Endodermal cell (in vitro differentiated cells): ENCODE measurements at regions not wholly inside any gene's neighbourhood (a gene's known extent, or its start where the extent isn't known, plus 50 kb on each side); places are given as distances from the start of the nearest gene placed in this dataset.
"Not testable (repeated sequence)": the region's sequence is repeated elsewhere in the genome, so short reads cannot be mapped to it uniquely, and the experiment has no call there.

ENCODE experiments used
- DNase-seq: peaks from one replicate; pipeline ENCODE4 v3.0.0-alpha.2; 2017
- H3K27ac ChIP-seq: 2 replicates; pipeline ENCODE4 v1.5.1; 2013; ENCODE audit warnings: mild to moderate bottlenecking, low read depth, low read length, moderate library complexity
- H3K27me3 ChIP-seq: 2 replicates; pipeline ENCODE4 v1.6.1; 2013; ENCODE audit warnings: mild to moderate bottlenecking, low read length, moderate library complexity; ENCODE audit not compliant: insufficient read depth, control insufficient read depth, poor library complexity, severe bottlenecking
- H3K36me3 ChIP-seq: 2 replicates; pipeline ENCODE4 v1.7.0; 2013; ENCODE audit warnings: mild to moderate bottlenecking, low read length, moderate library complexity; ENCODE audit not compliant: control insufficient read depth, insufficient read depth
- H3K4me1 ChIP-seq: one replicate; pipeline ENCODE4 v1.7.0; 2013; ENCODE audit warnings: low read length; ENCODE audit not compliant: control insufficient read depth, insufficient read depth
- H3K4me3 ChIP-seq: 2 replicates; pipeline ENCODE4 v1.5.1; 2013; ENCODE audit warnings: mild to moderate bottlenecking, low read length, moderate library complexity
- H3K9ac ChIP-seq: 2 replicates; pipeline ENCODE4 v1.6.1; 2013; ENCODE audit warnings: mild to moderate bottlenecking, low read length, moderate library complexity; ENCODE audit not compliant: poor library complexity, severe bottlenecking; ENCODE audit errors: extremely low read depth
- H3K9me3 ChIP-seq: 2 replicates; pipeline ENCODE4 v1.6.1; 2013; ENCODE audit warnings: mild to moderate bottlenecking, low read length, moderate library complexity; ENCODE audit not compliant: control insufficient read depth
- H3K27ac Mint-ChIP-seq: 2 replicates; pipeline ENCODE4 v1.8.0; 2020; ENCODE audit warnings: mixed read lengths
- H3K27me3 Mint-ChIP-seq: 2 replicates; pipeline ENCODE4 v1.8.0; 2021; ENCODE audit warnings: mild to moderate bottlenecking, mixed read lengths; ENCODE audit not compliant: insufficient read depth
- H3K36me3 Mint-ChIP-seq: 2 replicates; pipeline ENCODE4 v1.8.0; 2020; ENCODE audit warnings: low read depth, mixed read lengths
- H3K4me1 Mint-ChIP-seq: 2 replicates; pipeline ENCODE4 v1.8.0; 2020; ENCODE audit warnings: mixed read lengths
- H3K4me3 Mint-ChIP-seq: 2 replicates; pipeline ENCODE4 v1.8.0; 2020; ENCODE audit warnings: mild to moderate bottlenecking, moderate library complexity, mixed read lengths
- H3K9me3 Mint-ChIP-seq: 2 replicates; pipeline ENCODE4 v1.8.0; 2020; ENCODE audit warnings: mild to moderate bottlenecking, mixed read lengths
- WGBS, 2 experiments: methylation state at CpG; one replicate each; pipeline versions ENCODE4 v1.1.5 to v1.1.7; 2013; ENCODE audit warnings: missing lambda C conversion rate in 2 of 2, mixed read lengths in 1 of 2; ENCODE audit not compliant: insufficient coverage in 1 of 2, insufficient read length in 1 of 2; 5-methylcytosine and 5-hydroxymethylcytosine counted together
- TF ChIP-seq, protein P1 (sequence below): fragments of 200-600 bp; sonication (generic); conservative IDR thresholded peaks from 2 replicates; pipeline ENCODE4 v1.5.0; 2021; ENCODE audit warnings: antibody characterized with exemption, mild to moderate bottlenecking

DNA sequence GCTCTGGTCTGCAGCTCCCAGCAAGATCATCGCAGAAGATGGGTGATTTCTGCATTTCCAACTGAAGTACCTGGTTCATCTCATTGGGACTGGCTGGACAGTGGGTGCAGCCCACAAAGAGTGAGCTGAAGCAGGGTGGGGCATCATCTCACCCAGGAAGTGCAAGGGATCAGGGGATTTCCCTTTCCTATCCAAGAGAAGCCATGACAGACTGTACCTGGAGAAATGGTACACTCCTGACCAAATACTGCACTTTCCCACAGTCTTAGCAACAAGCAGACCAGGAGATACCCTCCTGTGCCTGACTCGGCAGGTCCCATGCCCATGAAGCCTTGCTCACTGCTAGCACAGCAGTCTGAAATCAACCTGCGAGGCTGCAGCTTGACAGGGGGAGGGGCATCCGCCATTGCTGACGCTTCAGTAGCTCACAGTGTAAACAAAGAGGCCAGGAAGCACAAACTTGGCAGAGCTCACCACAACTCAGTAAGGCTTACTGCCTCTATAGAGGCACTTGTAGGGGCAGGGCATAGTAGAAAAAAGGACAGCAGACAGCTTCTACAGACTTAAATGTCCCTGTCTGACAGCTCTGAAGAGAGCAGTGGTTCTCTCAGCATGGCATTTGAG is 60.5 kb downstream of the AREG start:
- not testable (repeated sequence) for H3K9me3 ChIP-seq, H3K4me3 Mint-ChIP-seq, H3K27me3 ChIP-seq, H3K4me1 ChIP-seq, H3K36me3 ChIP-seq, H3K36me3 Mint-ChIP-seq, H3K27me3 Mint-ChIP-seq, H3K9ac ChIP-seq, H3K27ac ChIP-seq, H3K4me1 Mint-ChIP-seq, H3K27ac Mint-ChIP-seq, H3K4me3 ChIP-seq, H3K9me3 Mint-ChIP-seq
- DNase-seq = peak; percentile 54
- WGBS, 2 experiments = 60 to 79% methylated on average over 4 to 5 of the region's 5 CpGs

DNA sequence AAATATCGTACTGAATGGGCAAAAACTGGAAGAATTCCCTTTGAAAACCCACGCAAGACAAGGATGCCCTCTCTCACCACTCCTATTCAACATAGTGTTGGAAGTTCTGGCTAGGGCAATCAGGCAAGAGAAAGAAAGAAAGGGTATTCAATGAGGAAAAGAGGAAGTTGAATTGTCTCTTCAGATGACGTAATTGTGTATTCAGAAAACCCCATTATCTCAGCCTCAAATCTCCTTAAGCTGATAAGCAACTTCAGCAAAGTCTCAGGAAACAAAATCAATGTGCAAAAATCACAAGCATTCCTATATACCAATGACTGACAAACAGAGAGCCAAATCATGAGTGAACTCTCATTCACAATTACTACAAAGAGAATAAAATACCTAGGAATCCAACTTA is 64.4 kb downstream of the AREG start:
- not testable (repeated sequence) for H3K27ac ChIP-seq, H3K4me1 ChIP-seq, H3K27ac Mint-ChIP-seq, H3K27me3 ChIP-seq, H3K9me3 ChIP-seq, H3K4me1 Mint-ChIP-seq, H3K27me3 Mint-ChIP-seq, H3K9ac ChIP-seq, H3K9me3 Mint-ChIP-seq, DNase-seq, H3K36me3 Mint-ChIP-seq, H3K4me3 Mint-ChIP-seq, H3K36me3 ChIP-seq, H3K4me3 ChIP-seq
- 88 to 90% methylated on average over 1 to 3 of the region's 3 CpGs for WGBS, 2 experiments

DNA sequence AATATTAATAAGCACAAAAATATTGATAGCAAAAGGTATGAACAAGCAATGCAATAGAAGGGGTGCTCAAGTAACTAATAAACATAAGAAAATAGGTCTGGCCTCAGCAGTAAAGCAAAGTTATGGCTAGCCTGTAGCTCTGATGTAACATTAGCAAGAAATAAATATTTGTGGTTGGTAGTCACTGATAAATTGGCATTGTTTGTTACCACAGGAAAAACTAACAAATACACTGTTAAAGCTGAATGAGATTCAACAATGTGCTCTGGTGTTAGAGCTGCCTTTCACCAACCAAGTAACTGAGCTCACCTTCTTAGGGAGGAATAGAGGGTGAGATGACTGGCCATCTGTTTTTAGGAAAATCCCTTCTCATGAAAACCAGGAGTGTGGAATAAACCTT is 71.4 kb downstream of the AREG start:
- no peaks in the 10 kb centered on the region for H3K4me1 Mint-ChIP-seq
- H3K27ac ChIP-seq = no peak overlapping the region
- no peaks in the 10 kb centered on the region for H3K27me3 ChIP-seq
- H3K36me3 Mint-ChIP-seq = no peaks in the 10 kb centered on the region
- H3K4me3 Mint-ChIP-seq = no peak overlapping the region
- H3K9me3 ChIP-seq = no peaks in the 10 kb centered on the region
- H3K27me3 Mint-ChIP-seq = no peaks in the 10 kb centered on the region
- no peak overlapping the region for H3K9ac ChIP-seq
- H3K36me3 ChIP-seq = no peaks in the 10 kb centered on the region
- no peak overlapping the region for H3K27ac Mint-ChIP-seq
- no peaks in the 10 kb centered on the region for H3K9me3 Mint-ChIP-seq
- DNase-seq = no peak
- H3K4me1 ChIP-seq = no peaks in the 10 kb centered on the region
- TF ChIP-seq, protein P1, sequence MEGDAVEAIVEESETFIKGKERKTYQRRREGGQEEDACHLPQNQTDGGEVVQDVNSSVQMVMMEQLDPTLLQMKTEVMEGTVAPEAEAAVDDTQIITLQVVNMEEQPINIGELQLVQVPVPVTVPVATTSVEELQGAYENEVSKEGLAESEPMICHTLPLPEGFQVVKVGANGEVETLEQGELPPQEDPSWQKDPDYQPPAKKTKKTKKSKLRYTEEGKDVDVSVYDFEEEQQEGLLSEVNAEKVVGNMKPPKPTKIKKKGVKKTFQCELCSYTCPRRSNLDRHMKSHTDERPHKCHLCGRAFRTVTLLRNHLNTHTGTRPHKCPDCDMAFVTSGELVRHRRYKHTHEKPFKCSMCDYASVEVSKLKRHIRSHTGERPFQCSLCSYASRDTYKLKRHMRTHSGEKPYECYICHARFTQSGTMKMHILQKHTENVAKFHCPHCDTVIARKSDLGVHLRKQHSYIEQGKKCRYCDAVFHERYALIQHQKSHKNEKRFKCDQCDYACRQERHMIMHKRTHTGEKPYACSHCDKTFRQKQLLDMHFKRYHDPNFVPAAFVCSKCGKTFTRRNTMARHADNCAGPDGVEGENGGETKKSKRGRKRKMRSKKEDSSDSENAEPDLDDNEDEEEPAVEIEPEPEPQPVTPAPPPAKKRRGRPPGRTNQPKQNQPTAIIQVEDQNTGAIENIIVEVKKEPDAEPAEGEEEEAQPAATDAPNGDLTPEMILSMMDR = no peak
- H3K4me3 ChIP-seq = no peak overlapping the region

DNA sequence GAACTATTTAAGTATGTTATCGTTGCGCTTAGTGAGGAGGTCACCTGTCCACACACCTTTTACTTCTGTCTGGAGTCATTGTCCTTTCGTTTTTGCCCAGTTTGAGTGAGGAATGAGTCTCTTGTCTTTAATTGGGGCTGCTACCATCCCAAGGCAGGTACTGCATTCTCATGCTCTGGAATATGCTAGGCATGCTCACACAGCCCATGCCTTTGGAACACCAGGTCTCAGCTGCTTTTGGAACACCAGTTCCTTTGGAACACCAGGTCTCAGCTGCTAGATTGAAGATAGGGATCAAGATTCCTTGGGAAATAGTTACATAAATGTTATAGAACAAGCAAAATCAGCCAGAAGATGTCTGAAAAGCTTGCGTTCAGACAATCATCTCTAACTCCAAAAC is 73.1 kb downstream of the AREG start:
- no peak for DNase-seq
- Histone ChIP-seq H3K27ac (no peak overlapping the region), H3K9ac (no peak overlapping the region), H3K27me3 (no peaks in the 10 kb centered on the region), H3K36me3 (no peaks in the 10 kb centered on the region), H3K4me1 (no peaks in the 10 kb centered on the region), H3K4me3 (no peak overlapping the region), H3K9me3 (no peaks in the 10 kb centered on the region)
- TF ChIP-seq, protein P1 = no peak
- 94 to 96% methylated on average over 3 to 4 of the region's 4 CpGs for WGBS, 2 experiments
- no peaks in the 10 kb centered on the region for H3K4me1 Mint-ChIP-seq
- H3K9me3 Mint-ChIP-seq = no peaks in the 10 kb centered on the region
- no peaks in the 10 kb centered on the region for H3K27me3 Mint-ChIP-seq
- H3K36me3 Mint-ChIP-seq = no peaks in the 10 kb centered on the region
- no peak overlapping the region for H3K27ac Mint-ChIP-seq
- H3K4me3 Mint-ChIP-seq = no peak overlapping the region
